Muscle layer of duodenum (tissue), 2 donors: ENCODE measurements at regions not wholly inside any gene's neighbourhood (a gene's known extent, or its start where the extent isn't known, plus 50 kb on each side); places are given as distances from the start of the nearest gene placed in this dataset.

ENCODE experiments used
- H3K27ac ChIP-seq: one replicate; pipeline ENCODE4 v1.7.0; 2013; ENCODE audit warnings: mild to moderate bottlenecking, low read length
- H3K27me3 ChIP-seq: one replicate; pipeline ENCODE4 v1.7.0; 2013; ENCODE audit warnings: low read depth, mild to moderate bottlenecking, control low read depth, low read length
- H3K36me3 ChIP-seq, 2 donors: one replicate each; pipeline ENCODE4 v1.7.0; 2013; ENCODE audit warnings: low read length in 2 of 2, control low read depth in 1 of 2, mild to moderate bottlenecking in 1 of 2; ENCODE audit not compliant: insufficient read depth in 2 of 2, control insufficient read depth in 1 of 2
- H3K4me1 ChIP-seq, 2 donors: one replicate each; pipeline ENCODE4 v1.7.0; 2013; ENCODE audit warnings: low read length in 2 of 2, mild to moderate bottlenecking in 2 of 2, control low read depth in 1 of 2, moderate library complexity in 1 of 2; ENCODE audit not compliant: insufficient read depth in 2 of 2, control insufficient read depth in 1 of 2
- H3K4me3 ChIP-seq, 2 donors: one replicate each; pipeline ENCODE4 v1.7.0; 2013; ENCODE audit warnings: low read length in 2 of 2, low read depth in 1 of 2, mild to moderate bottlenecking in 1 of 2
- H3K9me3 ChIP-seq, 2 donors: one replicate each; pipeline ENCODE4 v1.7.0; 2013; ENCODE audit warnings: low read length in 2 of 2, control low read depth in 1 of 2, mild to moderate bottlenecking in 1 of 2; ENCODE audit not compliant: control insufficient read depth in 1 of 2
- donor health status: healthy.

- Histone ChIP-seq H3K9me3 (no peaks in the 10 kb centered on the region), H3K4me3 (no peak overlapping the region), H3K27me3 (no peaks in the 10 kb centered on the region), H3K4me1 (no peaks in the 10 kb centered on the region), H3K27ac (no peak overlapping the region), H3K36me3 (no peaks in the 10 kb centered on the region)
Observed at GRCh38 chr5:20636686-20637085, 648.7 kb upstream of the CDH18 start.

GRCh38 chr5:20619591-20619990 lies 631.6 kb upstream of the CDH18 start:
- no peak overlapping the region for H3K27ac ChIP-seq
- H3K4me3 ChIP-seq = no peak overlapping the region
- H3K9me3 ChIP-seq = no peaks in the 10 kb centered on the region
- no peaks in the 10 kb centered on the region for H3K27me3 ChIP-seq
- no peaks in the 10 kb centered on the region for H3K4me1 ChIP-seq
- no peaks in the 10 kb centered on the region for H3K36me3 ChIP-seq

- Histone ChIP-seq H3K27me3 (no peaks in the 10 kb centered on the region), H3K9me3 (no peaks in the 10 kb centered on the region), H3K4me1 (no peaks in the 10 kb centered on the region), H3K36me3 (no peaks in the 10 kb centered on the region), H3K27ac (no peak overlapping the region), H3K4me3 (no peak overlapping the region)
Observed at GRCh38 chr5:20618340-20618739, 630.3 kb upstream of the CDH18 start.

- Histone ChIP-seq H3K27me3 (no peaks in the 10 kb centered on the region), H3K36me3 (no peaks in the 10 kb centered on the region), H3K4me1 (no peaks in the 10 kb centered on the region), H3K9me3 (no peaks in the 10 kb centered on the region), H3K4me3 (no peak overlapping the region), H3K27ac (no peak overlapping the region)
Observed at GRCh38 chr5:20617841-20618240, 629.8 kb upstream of the CDH18 start.

- Histone ChIP-seq H3K4me1 (no peaks in the 10 kb centered on the region), H3K36me3 (no peaks in the 10 kb centered on the region), H3K4me3 (no peak overlapping the region), H3K9me3 (no peaks in the 10 kb centered on the region), H3K27me3 (no peaks in the 10 kb centered on the region), H3K27ac (no peak overlapping the region)
Observed at GRCh38 chr5:20615888-20616563, 628.0 kb upstream of the CDH18 start.

GRCh38 chr5:20611620-20612019 lies 623.6 kb upstream of the CDH18 start:
- no peaks in the 10 kb centered on the region for H3K36me3 ChIP-seq
- no peaks in the 10 kb centered on the region for H3K4me1 ChIP-seq
- no peak overlapping the region for H3K27ac ChIP-seq
- no peaks in the 10 kb centered on the region for H3K9me3 ChIP-seq
- H3K27me3 ChIP-seq = no peaks in the 10 kb centered on the region
- no peak overlapping the region for H3K4me3 ChIP-seq

- Histone ChIP-seq H3K27ac (no peak overlapping the region), H3K36me3 (no peaks in the 10 kb centered on the region), H3K4me3 (no peak overlapping the region), H3K27me3 (no peaks in the 10 kb centered on the region), H3K4me1 (no peaks in the 10 kb centered on the region), H3K9me3 (no peaks in the 10 kb centered on the region)
Observed at GRCh38 chr5:20610681-20611080, 622.7 kb upstream of the CDH18 start.

- no peak overlapping the region for H3K27ac ChIP-seq
- no peaks in the 10 kb centered on the region for H3K9me3 ChIP-seq
- no peaks in the 10 kb centered on the region for H3K36me3 ChIP-seq
- H3K4me1 ChIP-seq = no peaks in the 10 kb centered on the region
- H3K27me3 ChIP-seq = no peaks in the 10 kb centered on the region
- no peak overlapping the region for H3K4me3 ChIP-seq
Observed at GRCh38 chr5:20609126-20609525, 621.1 kb upstream of the CDH18 start.

GRCh38 chr5:20608567-20608966 lies 620.6 kb upstream of the CDH18 start:
- H3K4me3 ChIP-seq = no peak overlapping the region
- H3K4me1 ChIP-seq = no peaks in the 10 kb centered on the region
- no peak overlapping the region for H3K27ac ChIP-seq
- no peaks in the 10 kb centered on the region for H3K9me3 ChIP-seq
- H3K36me3 ChIP-seq = no peaks in the 10 kb centered on the region
- H3K27me3 ChIP-seq = no peaks in the 10 kb centered on the region

- Histone ChIP-seq H3K27me3 (no peaks in the 10 kb centered on the region), H3K4me3 (no peak overlapping the region), H3K4me1 (no peaks in the 10 kb centered on the region), H3K9me3 (peaks cover 0 to 3% of the 10 kb centered on the region in 2 donors), H3K36me3 (no peaks in the 10 kb centered on the region), H3K27ac (no peak overlapping the region)
Observed at GRCh38 chr5:20605732-20606525, 617.9 kb upstream of the CDH18 start.

GRCh38 chr5:20604992-20605391 lies 617.0 kb upstream of the CDH18 start:
- H3K4me1 ChIP-seq = no peaks in the 10 kb centered on the region
- H3K36me3 ChIP-seq = no peaks in the 10 kb centered on the region
- H3K4me3 ChIP-seq = no peak overlapping the region
- peaks cover 0 to 3% of the 10 kb centered on the region in 2 donors for H3K9me3 ChIP-seq
- no peaks in the 10 kb centered on the region for H3K27me3 ChIP-seq
- H3K27ac ChIP-seq = no peak overlapping the region
